NCI-H187 treated with DMSO at 0.1 percent for 48 hours (cell line): ENCODE measurements at regions not wholly inside any gene's neighbourhood (a gene's known extent, or its start where the extent isn't known, plus 50 kb on each side); places are given as distances from the start of the nearest gene placed in this dataset.

Source experiments
- DNase-seq: peaks from one replicate; lab custom pipeline; 2025; lab: John Stamatoyannopoulos, UW

- no peak for DNase-seq
These were observed 93.8 kb downstream of the GLRX3 start for GRCh38 chr10:130230036-130230435.

GRCh38 chr10:130230611-130231010 lies 94.4 kb downstream of the GLRX3 start:
- DNase-seq, result no peak

GRCh38 chr10:130231251-130231741 lies 95.1 kb downstream of the GLRX3 start:
- no peak for DNase-seq

GRCh38 chr10:130232166-130233034 lies 96.2 kb downstream of the GLRX3 start:
- DNase-seq, result no peak

- DNase-seq, result no peak
These were observed 96.8 kb downstream of the GLRX3 start for GRCh38 chr10:130233035-130233360.

GRCh38 chr10:130233426-130233825 lies 97.2 kb downstream of the GLRX3 start:
- DNase-seq, result no peak

- no peak for DNase-seq
These were observed 98.2 kb downstream of the GLRX3 start for GRCh38 chr10:130234171-130234965.

GRCh38 chr10:130236711-130237110 lies 100.5 kb downstream of the GLRX3 start:
- no peak for DNase-seq

GRCh38 chr10:130240409-130240808 lies 104.2 kb downstream of the GLRX3 start:
- DNase-seq, result no peak

- DNase-seq, result peak; percentile 4
These were observed 106.3 kb downstream of the GLRX3 start for GRCh38 chr10:130242513-130242912.

GRCh38 chr10:130243015-130243414 lies 106.8 kb downstream of the GLRX3 start:
- DNase-seq, result no peak

GRCh38 chr10:130244031-130244927 lies 108.1 kb downstream of the GLRX3 start:
- no peak for DNase-seq

GRCh38 chr10:130244928-130245495 lies 108.8 kb downstream of the GLRX3 start:
- no peak for DNase-seq

- DNase-seq, result no peak
These were observed 109.9 kb downstream of the GLRX3 start for GRCh38 chr10:130246113-130246512.

- DNase-seq, result no peak
These were observed 113.9 kb downstream of the GLRX3 start for GRCh38 chr10:130250127-130250526.

GRCh38 chr10:130251766-130252165 lies 115.6 kb downstream of the GLRX3 start:
- no peak for DNase-seq

- no peak for DNase-seq
These were observed 118.1 kb downstream of the GLRX3 start for GRCh38 chr10:130254243-130254642.

GRCh38 chr10:130254662-130255061 lies 118.5 kb downstream of the GLRX3 start:
- no peak for DNase-seq

- DNase-seq, result no peak
These were observed 119.6 kb downstream of the GLRX3 start for GRCh38 chr10:130255777-130256176.

- DNase-seq, result no peak
These were observed 121.7 kb downstream of the GLRX3 start for GRCh38 chr10:130257897-130258296.

- no peak for DNase-seq
These were observed 123.2 kb downstream of the GLRX3 start for GRCh38 chr10:130259380-130259779.

- no peak for DNase-seq
These were observed 125.1 kb downstream of the GLRX3 start for GRCh38 chr10:130261306-130261705.
